GM20000 (cell line): ENCODE measurements at regions not wholly inside any gene's neighbourhood (a gene's known extent, or its start where the extent isn't known, plus 50 kb on each side); places are given as distances from the start of the nearest gene placed in this dataset.

Experiments used
- DNase-seq: peaks from one replicate; pipeline ENCODE4 v3.0.0; 2012; ENCODE audit warnings: low spot score
- CTCF ChIP-seq: IDR thresholded peaks from 2 replicates; pipeline ENCODE4 v1.5.1; 2012; ENCODE audit warnings: mild to moderate bottlenecking, control low read depth; ENCODE audit errors: extremely low read depth, missing control alignments

GRCh38 chr4:24117975-24118374 lies 228.1 kb upstream of the PPARGC1A start:
- DNase-seq, result no peak
- TF ChIP-seq CTCF, result no peak

- TF ChIP-seq CTCF, result no peak
- no peak for DNase-seq
Observed at GRCh38 chr4:24116107-24116506, 226.3 kb upstream of the PPARGC1A start.

- no peak for TF ChIP-seq CTCF
- DNase-seq, result no peak
Observed at GRCh38 chr4:24114919-24115500, 225.2 kb upstream of the PPARGC1A start.

GRCh38 chr4:24114444-24114843 lies 224.6 kb upstream of the PPARGC1A start:
- DNase-seq, result no peak
- no peak for TF ChIP-seq CTCF

- DNase-seq, result no peak
- no peak for TF ChIP-seq CTCF
Observed at GRCh38 chr4:24112466-24112865, 222.6 kb upstream of the PPARGC1A start.

GRCh38 chr4:24108567-24108966 lies 218.7 kb upstream of the PPARGC1A start:
- DNase-seq, result no peak
- TF ChIP-seq CTCF, result no peak

- no peak for TF ChIP-seq CTCF
- no peak for DNase-seq
Observed at GRCh38 chr4:24105327-24106038, 215.6 kb upstream of the PPARGC1A start.
